Loucy (cell line): ENCODE measurements at regions not wholly inside any gene's neighbourhood (a gene's known extent, or its start where the extent isn't known, plus 50 kb on each side); places are given as distances from the start of the nearest gene placed in this dataset.

Experiments used
- CTCF ChIP-seq: fragments of 200-600 bp; sonication (generic); conservative IDR thresholded peaks from 2 replicates; pipeline ENCODE4 v1.5.1; 2014; ENCODE audit warnings: mild to moderate bottlenecking, antibody characterized with exemption, low read length
- EZH2phosphoT487 ChIP-seq: fragments of 200-600 bp; IDR thresholded peaks from 2 replicates; pipeline ENCODE4 v1.6.1; 2018; ENCODE audit warnings: antibody characterized with exemption, mild to moderate bottlenecking, moderate library complexity, borderline replicate concordance

DNA sequence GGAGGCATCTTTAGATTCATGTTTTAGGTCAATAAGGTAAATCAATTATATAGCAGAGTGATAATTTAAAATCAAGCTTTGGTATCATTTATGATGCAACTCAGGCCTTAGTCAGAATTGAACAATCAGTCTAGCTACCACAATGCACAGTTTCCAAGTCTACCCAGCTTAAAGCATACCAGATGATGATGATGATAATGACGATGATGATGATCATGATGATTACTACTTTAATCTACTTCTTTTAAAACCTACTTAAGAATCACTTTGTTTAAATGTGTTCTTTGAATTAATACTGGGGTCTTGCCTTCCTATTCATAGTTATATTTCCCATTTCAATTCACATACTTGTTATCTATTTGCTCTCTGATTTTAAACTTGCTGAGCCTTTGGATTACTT lies 1872.7 kb downstream of the OLFM4 start:
- no peak for TF ChIP-seq CTCF
- no peak for TF ChIP-seq EZH2phosphoT487
